Endothelial cell of umbilical vein (primary cell): ENCODE measurements at regions not wholly inside any gene's neighbourhood (a gene's known extent, or its start where the extent isn't known, plus 50 kb on each side); places are given as distances from the start of the nearest gene placed in this dataset.

ENCODE experiments used
- BruUV-seq: library from RNA; stranded (reverse); fragments of 400-500 nt; replicated peaks from 2 replicates; lab custom pipeline; 2021; lab: Mats Ljungman, UMichigan
- CTCF ChIA-PET: fragments of 300-600, 350-600 bp; sonication (Branson Sonifier 250); formaldehyde crosslinking; loops from one replicate; lab custom pipeline; 2021; ENCODE audit warnings: antibody characterized with exemption, inconsistent platforms; lab: Charles Lee
- POLR2A ChIA-PET: fragments of 300-600, 350-600 bp; sonication (Branson Sonifier 250); formaldehyde crosslinking; loops from one replicate; lab custom pipeline; 2021; ENCODE audit warnings: antibody characterized with exemption, inconsistent platforms; lab: Charles Lee
- DNase-seq: peaks from one replicate; pipeline ENCODE4 v3.0.0-alpha.2; 2011; ENCODE audit warnings: low read depth, low spot score
- FAIRE-seq: peaks from 2 replicates; lab custom pipeline; 2011; peaks lifted over from hg19 to GRCh38; lab: Jason Lieb, UNC
- H2AFZ ChIP-seq: 2 replicates; pipeline ENCODE4 v1.6.0; 2012; ENCODE audit warnings: low read depth, low read length, control low read depth, inconsistent platforms
- H3K27ac ChIP-seq: 2 replicates; pipeline ENCODE4 v1.5.1; 2011; ENCODE audit warnings: low read depth, mild to moderate bottlenecking, control low read depth, low read length, moderate library complexity; ENCODE audit not compliant: insufficient read depth
- H3K27me3 ChIP-seq, 2 experiments: 2 replicates each; pipeline versions ENCODE4 v1.6.0 to v1.6.1; 2011; ENCODE audit warnings: low read length in 2 of 2, mixed read lengths in 1 of 2; ENCODE audit not compliant: control insufficient read depth in 2 of 2, insufficient read depth in 2 of 2
- H3K36me3 ChIP-seq, 2 experiments: 2 replicates in 1 of 2; 3 replicates in 1 of 2; pipeline ENCODE4 v1.5.1; 2011; ENCODE audit warnings: low read length in 2 of 2, mild to moderate bottlenecking in 1 of 2, moderate library complexity in 1 of 2; ENCODE audit not compliant: control insufficient read depth in 2 of 2, insufficient read depth in 2 of 2; ENCODE audit errors: extremely low read depth in 1 of 2
- H3K4me1 ChIP-seq: 3 replicates; pipeline ENCODE4 v1.5.1; 2011; ENCODE audit warnings: mild to moderate bottlenecking, low read length; ENCODE audit not compliant: control insufficient read depth, insufficient read depth; ENCODE audit errors: extremely low read depth
- H3K4me2 ChIP-seq: 2 replicates; pipeline ENCODE4 v1.6.1; 2011; ENCODE audit warnings: low read length, control low read depth, mixed read lengths; ENCODE audit not compliant: insufficient read depth
- H3K4me3 ChIP-seq, 3 experiments: fragments of 200-600 bp in 1 of 3; sonication (generic), shearing (Covaris generic) in 1 of 3; replicated peaks in 1 of 3; 2 replicates each; pipeline ENCODE4 v1.5.1; 2011 to 2016; ENCODE audit warnings: control low read depth in 3 of 3, low read length in 3 of 3, mild to moderate bottlenecking in 2 of 3, inconsistent platforms in 1 of 3, low read depth in 1 of 3, moderate library complexity in 1 of 3; ENCODE audit not compliant: insufficient read depth in 1 of 3
- H3K79me2 ChIP-seq: 2 replicates; pipeline ENCODE4 v1.6.0; 2012; ENCODE audit warnings: low read length, inconsistent platforms; ENCODE audit not compliant: control insufficient read depth, insufficient read depth
- H3K9ac ChIP-seq: replicated peaks from 2 replicates; pipeline ENCODE3; 2011; ENCODE audit warnings: low read length, control low read depth; ENCODE audit not compliant: insufficient read depth; ENCODE audit errors: extremely low read depth
- H3K9me1 ChIP-seq: replicated peaks from 3 replicates; pipeline ENCODE4 v1.6.0; 2011; ENCODE audit warnings: mild to moderate bottlenecking, low read length; ENCODE audit not compliant: control insufficient read depth, insufficient read depth; ENCODE audit errors: extremely low read depth
- H3K9me3 ChIP-seq: replicated peaks from 2 replicates; pipeline ENCODE4 v1.5.1; 2012; ENCODE audit warnings: low read length, inconsistent platforms; ENCODE audit not compliant: control insufficient read depth, insufficient read depth
- H4K20me1 ChIP-seq: replicated peaks from 2 replicates; pipeline ENCODE3; 2011; ENCODE audit warnings: mild to moderate bottlenecking, low read length; ENCODE audit not compliant: control insufficient read depth, insufficient read depth; ENCODE audit errors: extremely low read depth
- EZH2 ChIP-seq: IDR thresholded peaks from 2 replicates; pipeline ENCODE4 v1.6.1; 2012; ENCODE audit warnings: borderline replicate concordance, low read depth, mild to moderate bottlenecking, moderate library complexity, low read length, inconsistent platforms; ENCODE audit not compliant: severe bottlenecking
- FOS ChIP-seq: IDR thresholded peaks from 2 replicates; pipeline ENCODE4 v1.6.1; 2011; ENCODE audit warnings: mild to moderate bottlenecking, low read length, moderate library complexity, borderline replicate concordance; ENCODE audit not compliant: insufficient read depth
- GATA2 ChIP-seq: IDR thresholded peaks from 2 replicates; pipeline ENCODE4 v1.7.0; 2011; ENCODE audit warnings: low read depth, mild to moderate bottlenecking, moderate library complexity, mixed read lengths, low read length; ENCODE audit not compliant: insufficient read length, insufficient read depth
- JUN ChIP-seq: IDR thresholded peaks from 2 replicates; pipeline ENCODE4 v1.6.1; 2011; ENCODE audit warnings: borderline replicate concordance, low read depth; ENCODE audit not compliant: insufficient read length, insufficient read depth
- MYC ChIP-seq: IDR thresholded peaks from one replicate; pipeline ENCODE4 v1.6.1; 2011; ENCODE audit warnings: mild to moderate bottlenecking, low read depth, low read length
- POLR2A ChIP-seq: IDR thresholded peaks from 2 replicates; pipeline ENCODE4 v1.6.1; 2012; ENCODE audit warnings: low read depth, mild to moderate bottlenecking, control low read depth, low read length
- POLR2AphosphoS5 ChIP-seq: IDR thresholded peaks from 2 replicates; pipeline ENCODE4 v1.6.1; 2012; ENCODE audit warnings: low read depth, mild to moderate bottlenecking, control low read depth, low read length, moderate library complexity; ENCODE audit not compliant: insufficient read depth
- dilution Hi-C: fragments of 300-500 bp; cut with MboI; formaldehyde crosslinking; loops from one replicate; pipeline ENCODE4 v1.15.0; 2019; ENCODE audit warnings: low sequenced_read_pairs; ENCODE audit not compliant: extremely low pct_ligation_motif_present
- intact Hi-C: fragments of 100-400 bp; cut with micrococcal nuclease; formaldehyde crosslinking; loops from one replicate; pipeline ENCODE4 v1.10.0; 2022
- TF ChIP-seq, protein P1 (sequence below): IDR thresholded peaks from 2 replicates; pipeline ENCODE4 v1.6.1; 2011; ENCODE audit not compliant: insufficient read depth, insufficient read length
- TF ChIP-seq, protein P2 (sequence below), 2 donors: IDR thresholded peaks; 1 replicate in 1 of 2; 2 replicates in 1 of 2; pipeline ENCODE4 v1.5.1; 2011; ENCODE audit warnings: low read length in 2 of 2, mild to moderate bottlenecking in 2 of 2, moderate library complexity in 2 of 2, control low read depth in 1 of 2, inconsistent platforms in 1 of 2, low read depth in 1 of 2; ENCODE audit not compliant: insufficient read depth in 1 of 2; ENCODE audit errors: extremely low read depth in 1 of 2

DNA sequence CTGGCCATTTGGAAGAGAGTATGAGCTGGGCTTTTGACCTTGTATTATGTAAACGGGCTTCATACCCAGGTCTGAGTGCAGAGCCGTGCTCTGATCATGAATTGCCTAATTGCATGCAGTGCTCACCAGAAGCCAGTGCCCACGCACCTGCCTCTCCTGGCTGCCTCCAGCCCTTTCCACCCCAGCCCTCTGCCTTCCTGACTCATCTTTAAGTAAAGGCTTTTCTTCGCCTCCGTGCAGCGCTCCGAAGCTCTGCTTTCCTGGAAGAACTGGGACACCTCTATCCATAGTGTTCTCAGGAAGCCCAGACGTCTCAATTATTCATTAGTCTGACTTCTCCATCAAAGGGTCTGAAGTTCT, 413.7 kb downstream of the PTPRU start:
- intact Hi-C loops, result no loop called here
- CTCF ChIA-PET, result interaction anchor here (1.0 kb wide), 1 partner anchor 53 kb away, joined by 3 read pairs; no protein-coding TSS in a partner anchor
- POLR2A ChIA-PET, result no interaction called here

More for the DNA sequence above, 413.7 kb downstream of the PTPRU start:
- FAIRE-seq, result no peak
- Histone ChIP-seq H4K20me1 (no peaks in the 10 kb centered on the region), H3K4me2 (no peak overlapping the region), H3K4me1 (no peaks in the 10 kb centered on the region), H3K27ac (no peak overlapping the region), H2AFZ (no peak overlapping the region), H3K27me3 (no peaks in the 10 kb centered on the region), H3K4me3 (no peak overlapping the region), H3K9me1 (no peaks in the 10 kb centered on the region), H3K9ac (no peak overlapping the region), H3K79me2 (no peaks in the 10 kb centered on the region), H3K9me3 (no peaks in the 10 kb centered on the region), H3K36me3 (no peaks in the 10 kb centered on the region)
- TF ChIP-seq, protein P1, sequence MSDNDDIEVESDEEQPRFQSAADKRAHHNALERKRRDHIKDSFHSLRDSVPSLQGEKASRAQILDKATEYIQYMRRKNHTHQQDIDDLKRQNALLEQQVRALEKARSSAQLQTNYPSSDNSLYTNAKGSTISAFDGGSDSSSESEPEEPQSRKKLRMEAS, result no peak
- TF ChIP-seq JUN, result no peak
- TF ChIP-seq, protein P2, sequence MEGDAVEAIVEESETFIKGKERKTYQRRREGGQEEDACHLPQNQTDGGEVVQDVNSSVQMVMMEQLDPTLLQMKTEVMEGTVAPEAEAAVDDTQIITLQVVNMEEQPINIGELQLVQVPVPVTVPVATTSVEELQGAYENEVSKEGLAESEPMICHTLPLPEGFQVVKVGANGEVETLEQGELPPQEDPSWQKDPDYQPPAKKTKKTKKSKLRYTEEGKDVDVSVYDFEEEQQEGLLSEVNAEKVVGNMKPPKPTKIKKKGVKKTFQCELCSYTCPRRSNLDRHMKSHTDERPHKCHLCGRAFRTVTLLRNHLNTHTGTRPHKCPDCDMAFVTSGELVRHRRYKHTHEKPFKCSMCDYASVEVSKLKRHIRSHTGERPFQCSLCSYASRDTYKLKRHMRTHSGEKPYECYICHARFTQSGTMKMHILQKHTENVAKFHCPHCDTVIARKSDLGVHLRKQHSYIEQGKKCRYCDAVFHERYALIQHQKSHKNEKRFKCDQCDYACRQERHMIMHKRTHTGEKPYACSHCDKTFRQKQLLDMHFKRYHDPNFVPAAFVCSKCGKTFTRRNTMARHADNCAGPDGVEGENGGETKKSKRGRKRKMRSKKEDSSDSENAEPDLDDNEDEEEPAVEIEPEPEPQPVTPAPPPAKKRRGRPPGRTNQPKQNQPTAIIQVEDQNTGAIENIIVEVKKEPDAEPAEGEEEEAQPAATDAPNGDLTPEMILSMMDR (IDR thresholded peaks at IDR 0.05; ENCODE audit: extremely low read depth in 1 of 2, insufficient read depth in 1 of 2, low read depth in 1 of 2, low read length in 2 of 2), result no peak
- TF ChIP-seq POLR2A, result no peak
- no peak for TF ChIP-seq FOS
- no peak for TF ChIP-seq POLR2AphosphoS5
- TF ChIP-seq EZH2, result no peak
- no peak for TF ChIP-seq GATA2
- no peak for TF ChIP-seq MYC
- no TSS peak for BruUV-seq
- DNase-seq, result no peak
- dilution Hi-C loops, result no loop called here
